HG03039 (cell line): ENCODE measurements at regions not wholly inside any gene's neighbourhood (a gene's known extent, or its start where the extent isn't known, plus 50 kb on each side); places are given as distances from the start of the nearest gene placed in this dataset.
"Not testable (repeated sequence)": the region's sequence is repeated elsewhere in the genome, so short reads cannot be mapped to it uniquely, and the experiment has no call there.

ENCODE experiments used
- ATAC-seq: cut with Tn5 transposase; IDR thresholded peaks from one replicate; pipeline ENCODE4 v1.9.1; 2021; ENCODE audit warnings: mild to moderate bottlenecking, moderate library complexity; ENCODE audit not compliant: unreplicated experiment

GRCh38 chr4:159779716-159780115 is 676.8 kb downstream of the RAPGEF2 start:
- no peak for ATAC-seq

- ATAC-seq: no peak
Measured at GRCh38 chr4:159780196-159780922, 677.5 kb downstream of the RAPGEF2 start.

GRCh38 chr4:159787901-159788300 is 685.0 kb downstream of the RAPGEF2 start:
- no peak for ATAC-seq

- ATAC-seq: no peak
Measured at GRCh38 chr4:159791334-159791733, 688.5 kb downstream of the RAPGEF2 start.

GRCh38 chr4:159804592-159804991 is 701.7 kb downstream of the RAPGEF2 start:
- ATAC-seq: not testable (repeated sequence)

- ATAC-seq: no peak
Measured at GRCh38 chr4:159823743-159824142, 720.9 kb downstream of the RAPGEF2 start.

- no peak for ATAC-seq
Measured at GRCh38 chr4:159828687-159829086, 725.8 kb downstream of the RAPGEF2 start.

- ATAC-seq: no peak
Measured at GRCh38 chr4:159829184-159829583, 726.3 kb downstream of the RAPGEF2 start.

GRCh38 chr4:159837071-159837470 is 734.2 kb downstream of the RAPGEF2 start:
- ATAC-seq: no peak

- no peak for ATAC-seq
Measured at GRCh38 chr4:159855731-159856130, 752.9 kb downstream of the RAPGEF2 start.

- ATAC-seq: no peak
Measured at GRCh38 chr4:159856451-159856850, 753.6 kb downstream of the RAPGEF2 start.

- ATAC-seq: no peak
Measured at GRCh38 chr4:159859656-159860148, 756.8 kb downstream of the RAPGEF2 start.

GRCh38 chr4:159860945-159861344 is 758.1 kb downstream of the RAPGEF2 start:
- ATAC-seq: no peak

- ATAC-seq: no peak
Measured at GRCh38 chr4:159864337-159864736, 761.5 kb downstream of the RAPGEF2 start.

- ATAC-seq: no peak
Measured at GRCh38 chr4:159867673-159868072, 764.8 kb downstream of the RAPGEF2 start.

- not testable (repeated sequence) for ATAC-seq
Measured at GRCh38 chr4:159868936-159869335, 766.1 kb downstream of the RAPGEF2 start.

GRCh38 chr4:159871141-159871540 is 768.3 kb downstream of the RAPGEF2 start:
- no peak for ATAC-seq

- ATAC-seq: no peak
Measured at GRCh38 chr4:159881158-159881557, 778.3 kb downstream of the RAPGEF2 start.

- no peak for ATAC-seq
Measured at GRCh38 chr4:159884989-159885388, 782.1 kb downstream of the RAPGEF2 start.

GRCh38 chr4:159899596-159899995 is 796.7 kb downstream of the RAPGEF2 start:
- ATAC-seq: no peak

- ATAC-seq: no peak
Measured at GRCh38 chr4:159900562-159900961, 797.7 kb downstream of the RAPGEF2 start.

- ATAC-seq: no peak
Measured at GRCh38 chr4:159902648-159903047, 799.8 kb downstream of the RAPGEF2 start.

GRCh38 chr4:159904906-159905305 is 802.0 kb downstream of the RAPGEF2 start:
- ATAC-seq: no peak
